ENCODE measurements at regions not wholly inside any gene's neighbourhood (a gene's known extent, or its start where the extent isn't known, plus 50 kb on each side); places are given as distances from the start of the nearest gene placed in this dataset.
"Not testable (repeated sequence)": the region's sequence is repeated elsewhere in the genome, so short reads cannot be mapped to it uniquely, and the experiment has no call there.

GRCh38 chr18:68429111-68429510 lies 285.8 kb downstream of the TMX3 start:
- no peak for DNase-seq (ENCODE audit: low spot score)

GRCh38 chr18:68428661-68429060 lies 286.2 kb downstream of the TMX3 start:
- no peak for DNase-seq (ENCODE audit: low spot score)

GRCh38 chr18:68427951-68428401 lies 286.9 kb downstream of the TMX3 start:
- DNase-seq (ENCODE audit: low spot score), result peak; percentile 77

GRCh38 chr18:68426731-68427315 lies 288.1 kb downstream of the TMX3 start:
- no peak for DNase-seq (ENCODE audit: low spot score)

- DNase-seq (ENCODE audit: low spot score), result no peak
Observed at GRCh38 chr18:68418881-68419280, 296.0 kb downstream of the TMX3 start.

- no peak for DNase-seq (ENCODE audit: low spot score)
Observed at GRCh38 chr18:68418226-68418868, 296.6 kb downstream of the TMX3 start.

GRCh38 chr18:68417826-68418225 lies 297.1 kb downstream of the TMX3 start:
- peak; percentile 25 for DNase-seq (ENCODE audit: low spot score)

- no peak for DNase-seq (ENCODE audit: low spot score)
Observed at GRCh38 chr18:68417166-68417799, 297.6 kb downstream of the TMX3 start.

- DNase-seq (ENCODE audit: low spot score), result no peak
Observed at GRCh38 chr18:68414407-68414806, 300.5 kb downstream of the TMX3 start.

- no peak for DNase-seq (ENCODE audit: low spot score)
Observed at GRCh38 chr18:68409576-68409975, 305.3 kb downstream of the TMX3 start.

GRCh38 chr18:68406761-68407160 lies 308.1 kb downstream of the TMX3 start:
- no peak for DNase-seq (ENCODE audit: low spot score)

- no peak for DNase-seq (ENCODE audit: low spot score)
Observed at GRCh38 chr18:68402784-68403183, 312.1 kb downstream of the TMX3 start.

- no peak for DNase-seq (ENCODE audit: low spot score)
Observed at GRCh38 chr18:68400889-68401288, 314.0 kb downstream of the TMX3 start.

- DNase-seq (ENCODE audit: low spot score), result peak; percentile 51
Observed at GRCh38 chr18:68399721-68400120, 315.2 kb downstream of the TMX3 start.

GRCh38 chr18:68397241-68398035 lies 317.5 kb downstream of the TMX3 start:
- DNase-seq (ENCODE audit: low spot score), result no peak

- DNase-seq (ENCODE audit: low spot score), result peak; percentile 21
Observed at GRCh38 chr18:68394705-68395104, 320.2 kb downstream of the TMX3 start.

- no peak for DNase-seq (ENCODE audit: low spot score)
Observed at GRCh38 chr18:68391801-68392200, 323.1 kb downstream of the TMX3 start.

GRCh38 chr18:68387246-68387645 lies 327.7 kb downstream of the TMX3 start:
- DNase-seq (ENCODE audit: low spot score), result no peak

GRCh38 chr18:68383979-68384378 lies 330.9 kb downstream of the TMX3 start:
- DNase-seq (ENCODE audit: low spot score), result not testable (repeated sequence)

GRCh38 chr18:68376926-68377325 lies 338.0 kb downstream of the TMX3 start:
- no peak for DNase-seq (ENCODE audit: low spot score)

- DNase-seq (ENCODE audit: low spot score), result no peak
Observed at GRCh38 chr18:68362907-68363306, 352.0 kb downstream of the TMX3 start.

- DNase-seq (ENCODE audit: low spot score), result no peak
Observed at GRCh38 chr18:68355637-68356036, 359.3 kb downstream of the TMX3 start.

Data from H4 (cell line).